NCI-H526 treated with DMSO at 0.1 percent for 48 hours (cell line): ENCODE measurements at regions not wholly inside any gene's neighbourhood (a gene's known extent, or its start where the extent isn't known, plus 50 kb on each side); places are given as distances from the start of the nearest gene placed in this dataset.
A peak's percentile ranks its signal among the peaks of the same experiment; 100 is the strongest.

ENCODE experiments used
- DNase-seq: peaks from one replicate; lab custom pipeline; 2025; lab: John Stamatoyannopoulos, UW

GRCh38 chr15:93880358-93880757 lies 351.0 kb upstream of the MCTP2 start:
- no peak for DNase-seq

GRCh38 chr15:93870583-93870982 lies 360.8 kb upstream of the MCTP2 start:
- no peak for DNase-seq

- no peak for DNase-seq
Observed at GRCh38 chr15:93866948-93867347, 364.4 kb upstream of the MCTP2 start.

- no peak for DNase-seq
Observed at GRCh38 chr15:93866476-93866875, 364.9 kb upstream of the MCTP2 start.

GRCh38 chr15:93865586-93865985 lies 365.8 kb upstream of the MCTP2 start:
- DNase-seq: no peak

- DNase-seq: no peak
Observed at GRCh38 chr15:93862791-93863190, 368.6 kb upstream of the MCTP2 start.

- no peak for DNase-seq
Observed at GRCh38 chr15:93861956-93862741, 369.2 kb upstream of the MCTP2 start.

GRCh38 chr15:93861413-93861812 lies 369.9 kb upstream of the MCTP2 start:
- no peak for DNase-seq

GRCh38 chr15:93860701-93861100 lies 370.7 kb upstream of the MCTP2 start:
- no peak for DNase-seq

- no peak for DNase-seq
Observed at GRCh38 chr15:93859176-93859575, 372.2 kb upstream of the MCTP2 start.

- DNase-seq: peak; percentile 37
Observed at GRCh38 chr15:93855181-93855826, 376.1 kb upstream of the MCTP2 start.

- DNase-seq: no peak
Observed at GRCh38 chr15:93854088-93854487, 377.3 kb upstream of the MCTP2 start.

GRCh38 chr15:93852761-93853160 lies 378.6 kb upstream of the MCTP2 start:
- DNase-seq: no peak

GRCh38 chr15:93848490-93848889 lies 382.9 kb upstream of the MCTP2 start:
- no peak for DNase-seq

GRCh38 chr15:93848076-93848475 lies 383.3 kb upstream of the MCTP2 start:
- DNase-seq: no peak

- no peak for DNase-seq
Observed at GRCh38 chr15:93846148-93846547, 385.2 kb upstream of the MCTP2 start.

- no peak for DNase-seq
Observed at GRCh38 chr15:93837450-93837849, 393.9 kb upstream of the MCTP2 start.

- no peak for DNase-seq
Observed at GRCh38 chr15:93835344-93835743, 396.0 kb upstream of the MCTP2 start.

GRCh38 chr15:93831641-93832040 lies 399.7 kb upstream of the MCTP2 start:
- no peak for DNase-seq

- no peak for DNase-seq
Observed at GRCh38 chr15:93830221-93831080, 400.9 kb upstream of the MCTP2 start.

- no peak for DNase-seq
Observed at GRCh38 chr15:93829115-93829870, 402.1 kb upstream of the MCTP2 start.

GRCh38 chr15:93826790-93827189 lies 404.6 kb upstream of the MCTP2 start:
- DNase-seq: no peak
